ENCODE measurements at regions not wholly inside any gene's neighbourhood (a gene's known extent, or its start where the extent isn't known, plus 50 kb on each side); places are given as distances from the start of the nearest gene placed in this dataset.

DNA sequence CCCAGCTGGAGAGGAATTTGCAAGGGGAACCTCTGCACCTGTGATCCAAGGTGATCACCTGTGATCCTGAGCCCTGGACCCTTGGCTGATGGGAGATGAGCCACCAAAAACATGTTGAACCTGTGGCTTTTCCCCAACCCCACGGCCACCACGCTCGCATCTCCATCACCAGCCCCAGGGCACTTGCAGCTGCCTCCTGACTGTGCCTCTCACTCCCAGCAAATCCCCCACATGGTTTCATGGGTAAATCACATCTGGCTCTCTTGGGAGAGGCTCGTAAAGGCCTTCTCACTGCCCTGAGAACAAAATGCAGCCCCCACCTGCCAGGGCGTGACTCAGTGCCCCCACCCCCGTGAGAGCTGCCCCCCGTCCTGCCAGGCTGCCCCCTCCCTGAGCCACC, 76.0 kb downstream of the RFLNA start:
- Histone ChIP-seq H3K4me3 (ENCODE audit: low read depth in 1 of 3, low read length in 3 of 3) (no peak overlapping the region), H3K4me1 (ENCODE audit: control insufficient read depth in 3 of 3, insufficient read depth in 2 of 3, low read depth in 1 of 3, low read length in 2 of 3) (peaks cover 9 to 18% (median 12%) of the 10 kb centered on the region in 3 donors), H3K27me3 (ENCODE audit: control insufficient read depth in 3 of 3, insufficient read depth in 3 of 3, low read length in 3 of 3) (no peaks in the 10 kb centered on the region), H3K27ac (ENCODE audit: low read depth in 1 of 3, low read length in 2 of 3) (peak overlapping the region in 1 of 3 donors; percentile 59), H3K9me3 (ENCODE audit: control insufficient read depth in 2 of 2, insufficient read depth in 1 of 2, low read depth in 1 of 2, low read length in 1 of 2) (no peaks in the 10 kb centered on the region), H3K36me3 (ENCODE audit: control insufficient read depth in 3 of 3, insufficient read depth in 2 of 3, low read depth in 1 of 3, low read length in 3 of 3) (peaks cover 6 to 92% (median 7%) of the 10 kb centered on the region in 3 donors)
- WGBS, 3 donors, result 83 to 91% (median 83%) methylated on average over 7 of the region's 7 CpGs
- DNase-seq (no peak), FAIRE-seq (no peak)

DNA sequence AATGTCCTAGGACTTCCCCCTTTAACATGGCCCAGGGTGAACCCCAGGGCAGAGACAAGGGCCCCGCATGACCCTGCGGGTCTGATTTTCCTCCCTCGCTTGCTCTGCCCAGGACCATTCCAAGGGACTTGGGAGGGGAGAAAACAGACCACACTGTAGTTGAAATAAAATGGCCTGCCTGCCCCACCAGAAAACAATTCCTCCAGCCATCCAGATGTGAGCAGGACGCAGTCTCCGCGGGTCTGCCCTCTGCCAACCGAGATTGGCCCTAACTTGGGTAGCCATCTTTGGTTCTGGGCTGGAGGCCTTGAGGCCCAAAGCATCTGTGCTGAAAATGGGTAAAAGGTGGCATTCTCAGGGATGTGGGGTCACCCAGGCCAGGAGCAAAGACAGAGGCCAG, 75.5 kb downstream of the RFLNA start:
- no peaks in the 10 kb centered on the region for H3K27me3 ChIP-seq (ENCODE audit: control insufficient read depth in 3 of 3, insufficient read depth in 3 of 3, low read length in 3 of 3)
- H3K36me3 ChIP-seq (ENCODE audit: control insufficient read depth in 3 of 3, insufficient read depth in 2 of 3, low read depth in 1 of 3, low read length in 3 of 3), result peaks cover 6 to 92% (median 7%) of the 10 kb centered on the region in 3 donors
- no peaks in the 10 kb centered on the region for H3K9me3 ChIP-seq (ENCODE audit: control insufficient read depth in 2 of 2, insufficient read depth in 1 of 2, low read depth in 1 of 2, low read length in 1 of 2)
- H3K27ac ChIP-seq (ENCODE audit: low read depth in 1 of 3, low read length in 2 of 3), result peak overlapping the region; percentile 59 to 85 (median 81)
- DNase-seq (no peak), FAIRE-seq (no peak)
- H3K4me1 ChIP-seq (ENCODE audit: control insufficient read depth in 3 of 3, insufficient read depth in 2 of 3, low read depth in 1 of 3, low read length in 2 of 3), result peaks cover 9 to 18% (median 12%) of the 10 kb centered on the region in 3 donors
- WGBS, 3 donors, result 90 to 94% (median 91%) methylated on average over 7 of the region's 7 CpGs
- no peak overlapping the region for H3K4me3 ChIP-seq (ENCODE audit: low read depth in 1 of 3, low read length in 3 of 3)

DNA sequence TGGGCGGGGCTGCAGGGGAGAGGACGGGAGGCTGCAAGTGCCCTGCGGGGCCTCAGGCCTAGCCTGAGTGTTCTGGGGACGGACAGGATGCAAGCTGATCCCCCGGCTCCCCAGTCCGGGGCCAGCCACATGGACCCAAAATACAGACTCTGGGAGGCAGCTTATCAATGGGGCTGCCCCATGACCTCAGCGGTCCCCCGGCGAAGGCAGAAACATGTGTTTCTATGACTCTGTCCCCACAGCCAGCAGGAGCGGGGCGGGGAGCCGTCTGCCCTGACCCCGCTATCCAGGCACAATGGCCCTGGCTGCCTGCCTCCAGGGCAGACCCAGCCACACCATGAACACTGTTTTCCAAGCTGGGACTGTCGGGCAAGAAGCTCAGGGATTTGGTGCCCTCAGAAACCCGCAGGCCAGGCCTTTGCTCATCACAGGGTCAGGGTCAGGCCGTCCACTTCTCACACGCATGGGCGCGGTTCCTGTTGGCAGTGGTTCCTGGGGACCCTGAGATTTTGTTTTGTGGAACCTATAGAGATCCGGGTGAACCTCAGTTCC, 75.0 kb downstream of the RFLNA start:
- Histone ChIP-seq H3K9me3 (ENCODE audit: control insufficient read depth in 2 of 2, insufficient read depth in 1 of 2, low read depth in 1 of 2, low read length in 1 of 2) (no peaks in the 10 kb centered on the region), H3K36me3 (ENCODE audit: control insufficient read depth in 3 of 3, insufficient read depth in 2 of 3, low read depth in 1 of 3, low read length in 3 of 3) (peaks cover 6 to 92% (median 7%) of the 10 kb centered on the region in 3 donors), H3K27me3 (ENCODE audit: control insufficient read depth in 3 of 3, insufficient read depth in 3 of 3, low read length in 3 of 3) (no peaks in the 10 kb centered on the region), H3K4me3 (ENCODE audit: low read depth in 1 of 3, low read length in 3 of 3) (no peak overlapping the region), H3K4me1 (ENCODE audit: control insufficient read depth in 3 of 3, insufficient read depth in 2 of 3, low read depth in 1 of 3, low read length in 2 of 3) (peaks cover 9 to 18% (median 12%) of the 10 kb centered on the region in 3 donors), H3K27ac (ENCODE audit: low read depth in 1 of 3, low read length in 2 of 3) (peak overlapping the region; percentile 59 to 85 (median 81))
- no peak for DNase-seq
- 57 to 60% (median 58%) methylated on average over 20 of the region's 20 CpGs for WGBS, 3 donors
- no peak for FAIRE-seq

DNA sequence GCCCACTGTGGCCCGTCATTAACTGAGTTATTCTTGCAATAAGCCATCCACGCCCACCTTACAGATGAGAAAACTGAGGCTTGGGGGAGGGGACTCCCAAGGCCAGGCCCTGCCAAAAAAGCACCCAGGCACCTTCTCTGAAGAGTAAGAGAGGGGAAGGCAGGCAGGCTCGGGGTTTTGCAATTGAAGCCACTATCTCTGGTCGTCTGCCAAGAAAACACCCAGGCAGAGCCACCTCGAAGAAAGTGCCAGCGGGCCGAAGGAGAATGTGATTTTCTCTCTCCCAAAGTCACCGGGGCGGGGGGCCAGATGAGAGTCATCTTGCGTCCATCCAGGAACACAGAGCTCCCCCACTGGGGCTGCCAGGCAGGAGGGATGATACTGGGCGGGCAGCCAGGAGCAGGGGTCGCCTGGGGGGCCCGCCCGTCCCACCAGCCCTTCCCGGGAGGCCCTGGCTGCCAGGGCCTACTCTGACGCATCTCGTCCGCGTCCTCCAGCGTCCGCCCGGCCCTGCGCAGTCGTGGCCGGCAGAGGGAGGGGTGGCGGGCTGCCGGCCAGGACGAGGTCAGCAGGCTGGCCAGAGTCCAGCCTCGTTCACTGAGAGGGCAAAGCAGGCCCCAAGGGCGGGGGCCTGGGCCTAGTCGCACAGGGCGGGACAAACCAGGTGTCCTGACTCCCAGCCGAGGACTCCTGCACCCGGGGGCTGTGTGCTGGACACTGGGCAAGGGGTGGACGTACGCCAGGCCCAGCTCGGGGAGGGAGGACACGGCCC, 74.3 kb downstream of the RFLNA start:
- H3K27ac ChIP-seq (ENCODE audit: low read depth in 1 of 3, low read length in 2 of 3), result peak overlapping the region; percentile 59 to 95 (median 81)
- H3K27me3 ChIP-seq (ENCODE audit: control insufficient read depth in 3 of 3, insufficient read depth in 3 of 3, low read length in 3 of 3), result no peaks in the 10 kb centered on the region
- H3K9me3 ChIP-seq (ENCODE audit: control insufficient read depth in 2 of 2, insufficient read depth in 1 of 2, low read depth in 1 of 2, low read length in 1 of 2), result no peaks in the 10 kb centered on the region
- WGBS, 3 donors, result 19 to 38% (median 32%) methylated on average over 35 to 38 of the region's 38 CpGs
- peak; percentile 74 to 83 for DNase-seq
- H3K4me1 ChIP-seq (ENCODE audit: control insufficient read depth in 3 of 3, insufficient read depth in 2 of 3, low read depth in 1 of 3, low read length in 2 of 3), result peaks cover 9 to 18% (median 12%) of the 10 kb centered on the region in 3 donors
- no peak overlapping the region for H3K4me3 ChIP-seq (ENCODE audit: low read depth in 1 of 3, low read length in 3 of 3)
- H3K36me3 ChIP-seq (ENCODE audit: control insufficient read depth in 3 of 3, insufficient read depth in 2 of 3, low read depth in 1 of 3, low read length in 3 of 3), result peaks cover 6 to 92% (median 7%) of the 10 kb centered on the region in 3 donors
- FAIRE-seq, result no peak

DNA sequence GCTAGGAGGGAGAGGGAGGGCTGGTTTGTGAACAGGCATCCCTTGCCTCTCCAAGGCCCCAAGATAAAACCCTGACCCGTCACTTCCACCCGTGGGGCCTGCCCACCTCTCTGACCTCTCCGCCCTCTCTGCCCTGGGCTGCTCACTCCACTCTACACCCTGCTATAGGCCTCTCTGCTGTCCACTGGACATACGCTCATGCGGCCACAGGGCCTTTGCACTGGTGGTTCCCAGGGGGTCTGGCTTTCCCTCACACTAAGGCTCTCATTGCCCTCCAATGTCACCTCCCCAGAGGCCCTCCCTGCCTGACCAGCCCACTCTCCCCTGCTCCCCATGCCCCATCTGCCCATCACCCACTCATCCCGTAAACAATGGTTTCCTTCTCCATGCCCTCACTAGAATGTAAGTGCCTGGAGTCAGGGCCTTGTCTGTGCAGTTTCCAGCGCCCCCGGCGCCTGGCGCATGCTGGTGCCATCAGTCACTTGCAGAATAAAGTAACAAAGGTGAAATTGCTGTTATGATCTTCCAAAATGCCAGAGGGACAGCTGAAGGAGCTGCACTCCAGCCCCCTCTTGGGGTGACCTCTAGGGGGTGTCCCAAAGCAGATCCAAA, 73.6 kb downstream of the RFLNA start:
- no peaks in the 10 kb centered on the region for H3K27me3 ChIP-seq (ENCODE audit: control insufficient read depth in 3 of 3, insufficient read depth in 3 of 3, low read length in 3 of 3)
- DNase-seq (no peak), FAIRE-seq (no peak)
- peaks cover 6 to 93% (median 7%) of the 10 kb centered on the region in 3 donors for H3K36me3 ChIP-seq (ENCODE audit: control insufficient read depth in 3 of 3, insufficient read depth in 2 of 3, low read depth in 1 of 3, low read length in 3 of 3)
- no peak overlapping the region for H3K4me3 ChIP-seq (ENCODE audit: low read depth in 1 of 3, low read length in 3 of 3)
- peak overlapping the region in 2 of 3 donors; percentile 66 to 95 for H3K27ac ChIP-seq (ENCODE audit: low read depth in 1 of 3, low read length in 2 of 3)
- peaks cover 9 to 22% (median 12%) of the 10 kb centered on the region in 3 donors for H3K4me1 ChIP-seq (ENCODE audit: control insufficient read depth in 3 of 3, insufficient read depth in 2 of 3, low read depth in 1 of 3, low read length in 2 of 3)
- WGBS, 3 donors, result 89 to 92% (median 90%) methylated on average over 10 of the region's 10 CpGs
- H3K9me3 ChIP-seq (ENCODE audit: control insufficient read depth in 2 of 2, insufficient read depth in 1 of 2, low read depth in 1 of 2, low read length in 1 of 2), result no peaks in the 10 kb centered on the region

DNA sequence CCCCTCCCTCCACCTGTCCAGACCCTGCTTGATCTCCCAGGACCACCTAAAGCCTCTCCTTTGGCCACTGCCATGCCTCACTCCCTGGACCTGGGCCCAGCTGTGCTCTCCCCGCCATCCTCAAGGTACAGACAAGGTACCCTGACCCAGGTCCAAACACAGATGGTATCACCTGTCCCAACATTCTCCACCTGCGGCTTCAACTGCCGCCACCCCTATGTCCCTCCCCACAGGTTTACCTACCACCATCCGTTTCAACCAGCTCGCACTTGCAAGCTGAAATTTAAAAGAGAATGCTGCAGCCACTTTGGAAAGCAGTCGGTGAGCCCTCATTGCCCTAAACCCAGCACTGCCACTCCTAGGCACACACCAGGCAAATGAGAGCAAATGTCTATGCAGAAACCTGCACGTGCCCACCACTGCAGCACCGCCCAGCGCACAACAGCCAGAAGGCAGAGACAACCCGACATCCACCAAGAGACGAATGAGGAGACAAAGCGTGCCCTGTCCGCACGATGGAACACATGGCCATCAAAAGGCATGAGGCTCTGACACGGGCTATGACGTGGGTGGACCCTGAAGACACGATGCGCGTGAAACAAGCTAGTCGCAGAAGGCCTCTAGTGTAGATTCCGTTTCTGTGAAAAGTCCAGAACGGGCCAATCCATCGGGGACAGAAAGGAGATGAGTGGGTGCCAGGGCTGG, 71.0 kb downstream of the RFLNA start:
- FAIRE-seq (no peak), DNase-seq (no peak)
- Histone ChIP-seq H3K4me1 (ENCODE audit: control insufficient read depth in 3 of 3, insufficient read depth in 2 of 3, low read depth in 1 of 3, low read length in 2 of 3) (peaks cover 9 to 29% (median 12%) of the 10 kb centered on the region in 3 donors), H3K36me3 (ENCODE audit: control insufficient read depth in 3 of 3, insufficient read depth in 2 of 3, low read depth in 1 of 3, low read length in 3 of 3) (peaks cover 4 to 97% (median 7%) of the 10 kb centered on the region in 3 donors), H3K9me3 (ENCODE audit: control insufficient read depth in 2 of 2, insufficient read depth in 1 of 2, low read depth in 1 of 2, low read length in 1 of 2) (no peaks in the 10 kb centered on the region), H3K4me3 (ENCODE audit: low read depth in 1 of 3, low read length in 3 of 3) (no peak overlapping the region), H3K27ac (ENCODE audit: low read depth in 1 of 3, low read length in 2 of 3) (no peak overlapping the region), H3K27me3 (ENCODE audit: control insufficient read depth in 3 of 3, insufficient read depth in 3 of 3, low read length in 3 of 3) (no peaks in the 10 kb centered on the region)
- 91% methylated on average over 23 of the region's 23 CpGs for WGBS, 3 donors
